Neural cell (in vitro differentiated cells): ENCODE measurements at regions not wholly inside any gene's neighbourhood (a gene's known extent, or its start where the extent isn't known, plus 50 kb on each side); places are given as distances from the start of the nearest gene placed in this dataset.

Source experiments
- H2AFZ ChIP-seq: fragments of 200-600, 300-800 bp; sonication (generic), shearing (Covaris generic); 2 replicates; pipeline ENCODE4 v1.6.0; 2014; ENCODE audit warnings: low read depth, mild to moderate bottlenecking, antibody characterized with exemption, low read length, moderate library complexity
- H3F3A ChIP-seq: fragments of 200-600 bp; shearing (Covaris generic); 2 replicates; pipeline ENCODE4 v1.6.1; 2016; ENCODE audit warnings: mild to moderate bottlenecking, moderate library complexity, mixed read lengths, antibody characterized with exemption, low read length; ENCODE audit not compliant: insufficient read depth, poor library complexity, severe bottlenecking
- H3K27ac ChIP-seq: fragments of 200-600, 300-800 bp; sonication (generic), shearing (Covaris generic); 2 replicates; pipeline ENCODE4 v1.5.1; 2014; ENCODE audit warnings: mild to moderate bottlenecking, low read length, moderate library complexity
- H3K27me3 ChIP-seq: fragments of 300-800, 200-600 bp; sonication (generic), shearing (Covaris generic); 2 replicates; pipeline ENCODE4 v1.6.0; 2014; ENCODE audit warnings: mild to moderate bottlenecking, low read depth, low read length, moderate library complexity; ENCODE audit not compliant: insufficient read depth
- H3K36me3 ChIP-seq: fragments of 300-800, 200-600 bp; sonication (generic), shearing (Covaris generic); 2 replicates; pipeline ENCODE4 v1.5.1; 2014; ENCODE audit warnings: mild to moderate bottlenecking, antibody characterized with exemption, low read length, moderate library complexity; ENCODE audit not compliant: insufficient read depth
- H3K4me2 ChIP-seq: fragments of 300-800, 200-600 bp; sonication (generic), shearing (Covaris generic); 2 replicates; pipeline ENCODE4 v1.6.0; 2014; ENCODE audit warnings: mild to moderate bottlenecking, low read length
- H3K4me3 ChIP-seq: fragments of 300-800, 200-600 bp; sonication (generic), shearing (Covaris generic); 2 replicates; pipeline ENCODE4 v1.5.1; 2014; ENCODE audit warnings: mild to moderate bottlenecking, low read length, moderate library complexity
- H3K79me2 ChIP-seq: fragments of 200-600 bp; shearing (Covaris generic); replicated peaks from 2 replicates; pipeline ENCODE4 v1.6.0; 2014; ENCODE audit warnings: mild to moderate bottlenecking, low read length, moderate library complexity; ENCODE audit not compliant: insufficient read depth
- H3K9ac ChIP-seq: fragments of 300-800, 200-600 bp; sonication (generic), shearing (Covaris generic); 2 replicates; pipeline ENCODE4 v1.6.1; 2016; ENCODE audit warnings: mild to moderate bottlenecking, low read length, mixed read lengths
- H3K9me2 ChIP-seq: fragments of 200-600 bp; shearing (Covaris generic); 2 replicates; pipeline ENCODE4 v1.6.1; 2016; ENCODE audit warnings: mild to moderate bottlenecking, low read length, mixed read lengths; ENCODE audit not compliant: insufficient read depth
- H3K9me3 ChIP-seq: fragments of 200-600, 300-800 bp; sonication (generic), shearing (Covaris generic); 2 replicates; pipeline ENCODE4 v1.6.1; 2016; ENCODE audit warnings: mild to moderate bottlenecking, mixed run types, low read length, moderate library complexity, mixed read lengths
- H4K20me1 ChIP-seq: fragments of 200-600 bp; shearing (Covaris generic); 2 replicates; pipeline ENCODE4 v1.6.1; 2016; ENCODE audit warnings: mild to moderate bottlenecking, mixed run types; ENCODE audit not compliant: insufficient read depth
- EP300 ChIP-seq: fragments of 450-650 bp; conservative IDR thresholded peaks from 2 replicates; pipeline ENCODE4 v1.6.1; 2014; ENCODE audit warnings: antibody characterized with exemption, mild to moderate bottlenecking, moderate library complexity; ENCODE audit not compliant: poor library complexity, severe bottlenecking
- EZH2 ChIP-seq: fragments of 200-600, 300-800 bp; shearing (Covaris generic), sonication (generic); IDR thresholded peaks from 2 replicates; pipeline ENCODE4 v1.6.1; 2014; ENCODE audit warnings: antibody characterized with exemption, low read length, borderline replicate concordance, mild to moderate bottlenecking; ENCODE audit not compliant: insufficient read depth, poor library complexity, severe bottlenecking
- MXI1 ChIP-seq: fragments of 450-650 bp; conservative IDR thresholded peaks from 2 replicates; pipeline ENCODE4 v1.6.1; 2014; ENCODE audit warnings: antibody characterized with exemption, mild to moderate bottlenecking; ENCODE audit not compliant: poor library complexity, severe bottlenecking
- POLR2AphosphoS5 ChIP-seq: IDR thresholded peaks from 2 replicates; pipeline ENCODE4 v1.6.1; 2012
- RAD21 ChIP-seq: fragments of 450-650 bp; conservative IDR thresholded peaks from 2 replicates; pipeline ENCODE4 v1.6.1; 2014; ENCODE audit warnings: antibody characterized with exemption, mild to moderate bottlenecking, moderate library complexity
- SMC3 ChIP-seq: fragments of 450-650 bp; conservative IDR thresholded peaks from 2 replicates; pipeline ENCODE4 v1.6.1; 2014; ENCODE audit warnings: antibody characterized with exemption, mild to moderate bottlenecking, moderate library complexity; ENCODE audit not compliant: poor library complexity
- TAF1 ChIP-seq: IDR thresholded peaks from 2 replicates; pipeline ENCODE4 v1.6.1; 2012; ENCODE audit warnings: low read depth
- TF ChIP-seq, protein P1 (sequence below): fragments of 450-650 bp; IDR thresholded peaks from 2 replicates; pipeline ENCODE4 v1.5.1; 2014; ENCODE audit warnings: antibody characterized with exemption, mild to moderate bottlenecking, moderate library complexity; ENCODE audit not compliant: poor library complexity, severe bottlenecking
- TF ChIP-seq, protein P2 (sequence below): IDR thresholded peaks from 2 replicates; pipeline ENCODE4 v1.6.1; 2012; ENCODE audit warnings: borderline replicate concordance

- Histone ChIP-seq H3K9me3 (no peaks in the 10 kb centered on the region), H3K79me2 (no peaks in the 10 kb centered on the region), H3K9me2 (no peaks in the 10 kb centered on the region), H3K4me2 (no peak overlapping the region), H2AFZ (no peak overlapping the region), H3K36me3 (no peaks in the 10 kb centered on the region), H4K20me1 (no peaks in the 10 kb centered on the region), H3K27ac (no peak overlapping the region), H3K9ac (no peak overlapping the region), H3K4me3 (no peak overlapping the region), H3F3A (no peaks in the 10 kb centered on the region), H3K27me3 (no peaks in the 10 kb centered on the region)
- TF ChIP-seq POLR2AphosphoS5: no peak
- TF ChIP-seq MXI1: no peak
- no peak for TF ChIP-seq TAF1
- no peak for TF ChIP-seq SMC3
- TF ChIP-seq RAD21: no peak
- TF ChIP-seq, protein P1, sequence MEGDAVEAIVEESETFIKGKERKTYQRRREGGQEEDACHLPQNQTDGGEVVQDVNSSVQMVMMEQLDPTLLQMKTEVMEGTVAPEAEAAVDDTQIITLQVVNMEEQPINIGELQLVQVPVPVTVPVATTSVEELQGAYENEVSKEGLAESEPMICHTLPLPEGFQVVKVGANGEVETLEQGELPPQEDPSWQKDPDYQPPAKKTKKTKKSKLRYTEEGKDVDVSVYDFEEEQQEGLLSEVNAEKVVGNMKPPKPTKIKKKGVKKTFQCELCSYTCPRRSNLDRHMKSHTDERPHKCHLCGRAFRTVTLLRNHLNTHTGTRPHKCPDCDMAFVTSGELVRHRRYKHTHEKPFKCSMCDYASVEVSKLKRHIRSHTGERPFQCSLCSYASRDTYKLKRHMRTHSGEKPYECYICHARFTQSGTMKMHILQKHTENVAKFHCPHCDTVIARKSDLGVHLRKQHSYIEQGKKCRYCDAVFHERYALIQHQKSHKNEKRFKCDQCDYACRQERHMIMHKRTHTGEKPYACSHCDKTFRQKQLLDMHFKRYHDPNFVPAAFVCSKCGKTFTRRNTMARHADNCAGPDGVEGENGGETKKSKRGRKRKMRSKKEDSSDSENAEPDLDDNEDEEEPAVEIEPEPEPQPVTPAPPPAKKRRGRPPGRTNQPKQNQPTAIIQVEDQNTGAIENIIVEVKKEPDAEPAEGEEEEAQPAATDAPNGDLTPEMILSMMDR: no peak
- no peak for TF ChIP-seq EP300
- no peak for TF ChIP-seq EZH2
- TF ChIP-seq, protein P2, sequence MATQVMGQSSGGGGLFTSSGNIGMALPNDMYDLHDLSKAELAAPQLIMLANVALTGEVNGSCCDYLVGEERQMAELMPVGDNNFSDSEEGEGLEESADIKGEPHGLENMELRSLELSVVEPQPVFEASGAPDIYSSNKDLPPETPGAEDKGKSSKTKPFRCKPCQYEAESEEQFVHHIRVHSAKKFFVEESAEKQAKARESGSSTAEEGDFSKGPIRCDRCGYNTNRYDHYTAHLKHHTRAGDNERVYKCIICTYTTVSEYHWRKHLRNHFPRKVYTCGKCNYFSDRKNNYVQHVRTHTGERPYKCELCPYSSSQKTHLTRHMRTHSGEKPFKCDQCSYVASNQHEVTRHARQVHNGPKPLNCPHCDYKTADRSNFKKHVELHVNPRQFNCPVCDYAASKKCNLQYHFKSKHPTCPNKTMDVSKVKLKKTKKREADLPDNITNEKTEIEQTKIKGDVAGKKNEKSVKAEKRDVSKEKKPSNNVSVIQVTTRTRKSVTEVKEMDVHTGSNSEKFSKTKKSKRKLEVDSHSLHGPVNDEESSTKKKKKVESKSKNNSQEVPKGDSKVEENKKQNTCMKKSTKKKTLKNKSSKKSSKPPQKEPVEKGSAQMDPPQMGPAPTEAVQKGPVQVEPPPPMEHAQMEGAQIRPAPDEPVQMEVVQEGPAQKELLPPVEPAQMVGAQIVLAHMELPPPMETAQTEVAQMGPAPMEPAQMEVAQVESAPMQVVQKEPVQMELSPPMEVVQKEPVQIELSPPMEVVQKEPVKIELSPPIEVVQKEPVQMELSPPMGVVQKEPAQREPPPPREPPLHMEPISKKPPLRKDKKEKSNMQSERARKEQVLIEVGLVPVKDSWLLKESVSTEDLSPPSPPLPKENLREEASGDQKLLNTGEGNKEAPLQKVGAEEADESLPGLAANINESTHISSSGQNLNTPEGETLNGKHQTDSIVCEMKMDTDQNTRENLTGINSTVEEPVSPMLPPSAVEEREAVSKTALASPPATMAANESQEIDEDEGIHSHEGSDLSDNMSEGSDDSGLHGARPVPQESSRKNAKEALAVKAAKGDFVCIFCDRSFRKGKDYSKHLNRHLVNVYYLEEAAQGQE: no peak
Measured at GRCh38 chr11:15526859-15527450, 412.2 kb downstream of the INSC start.

- Histone ChIP-seq H4K20me1 (no peaks in the 10 kb centered on the region), H3K36me3 (no peaks in the 10 kb centered on the region), H3K9me2 (no peaks in the 10 kb centered on the region), H3F3A (no peaks in the 10 kb centered on the region), H3K27ac (no peak overlapping the region), H3K79me2 (no peaks in the 10 kb centered on the region), H3K4me3 (no peak overlapping the region), H2AFZ (no peak overlapping the region), H3K9me3 (no peaks in the 10 kb centered on the region), H3K27me3 (no peaks in the 10 kb centered on the region), H3K4me2 (no peak overlapping the region), H3K9ac (no peak overlapping the region)
- TF ChIP-seq POLR2AphosphoS5 (no peak), EZH2 (no peak), SMC3 (no peak), RAD21 (no peak), EP300 (no peak), TAF1 (no peak), MXI1 (no peak)
- TF ChIP-seq, protein P2: no peak
- TF ChIP-seq, protein P1: no peak
Measured at GRCh38 chr11:15532432-15532831, 417.7 kb downstream of the INSC start.
